Upper lobe of right lung (tissue), 1 donor: ENCODE measurements at regions not wholly inside any gene's neighbourhood (a gene's known extent, or its start where the extent isn't known, plus 50 kb on each side); places are given as distances from the start of the nearest gene placed in this dataset.

Experiments used
- ATAC-seq: fragments of 200-7000 bp; cut with Tn5 transposase; one replicate; pipeline ENCODE4 v1.9.1; 2020; ENCODE audit warnings: mild to moderate bottlenecking, moderate library complexity
- DNase-seq: peaks from one replicate; pipeline ENCODE4 v3.0.0-alpha.2; 2020
- H3K27ac ChIP-seq: fragments of 200-600 bp; one replicate; pipeline ENCODE4 v1.8.0; 2022
- H3K27me3 ChIP-seq: fragments of 200-600 bp; one replicate; pipeline ENCODE4 v1.8.0; 2022; ENCODE audit warnings: mild to moderate bottlenecking
- H3K36me3 ChIP-seq: fragments of 200-600 bp; one replicate; pipeline ENCODE4 v1.8.0; 2022
- H3K4me1 ChIP-seq: fragments of 200-600 bp; one replicate; pipeline ENCODE4 v1.8.0; 2022
- H3K4me3 ChIP-seq: fragments of 200-600 bp; one replicate; pipeline ENCODE4 v1.8.0; 2022; ENCODE audit warnings: mild to moderate bottlenecking
- H3K9me3 ChIP-seq: fragments of 200-600 bp; one replicate; pipeline ENCODE4 v1.8.0; 2022
- intact Hi-C: fragments of 100-400 bp; cut with DNase I; formaldehyde crosslinking; loops from one replicate; pipeline ENCODE4 v1.11.0; 2022
- TF ChIP-seq, protein P1 (sequence below): fragments of 200-600 bp; IDR thresholded peaks from one replicate; pipeline ENCODE4 v1.8.0; 2022; ENCODE audit warnings: antibody characterized with exemption
- donor health status: DM: no; HTN: yes; CAD: no; lungs with severe emphysema.

DNA sequence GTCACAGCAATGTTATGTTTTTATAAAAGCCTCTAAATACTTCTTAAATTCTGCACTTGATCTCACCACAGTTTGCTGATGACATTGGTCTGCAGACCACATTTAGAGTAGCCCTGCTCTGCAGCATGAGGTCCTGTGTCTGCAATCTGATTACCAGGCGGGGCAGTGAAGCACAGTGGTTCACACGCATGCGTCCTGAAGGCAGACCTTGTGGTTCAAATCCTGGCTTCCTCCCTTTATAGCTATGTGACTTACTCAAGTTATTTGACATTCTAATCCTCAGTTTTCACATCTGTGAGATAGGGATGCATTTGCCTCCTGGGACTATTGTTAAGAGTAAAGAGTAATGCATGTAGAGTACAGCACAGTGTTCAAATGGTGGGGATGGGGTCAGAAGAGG is 50.3 kb downstream of the BMAL2 start:
- Histone ChIP-seq H3K9me3 (no peaks in the 10 kb centered on the region), H3K4me3 (no peak overlapping the region), H3K27me3 (no peaks in the 10 kb centered on the region), H3K36me3 (no peaks in the 10 kb centered on the region), H3K27ac (no peak overlapping the region), H3K4me1 (no peaks in the 10 kb centered on the region)
- ATAC-seq = no peak
- intact Hi-C loops = no loop called here
- TF ChIP-seq, protein P1, sequence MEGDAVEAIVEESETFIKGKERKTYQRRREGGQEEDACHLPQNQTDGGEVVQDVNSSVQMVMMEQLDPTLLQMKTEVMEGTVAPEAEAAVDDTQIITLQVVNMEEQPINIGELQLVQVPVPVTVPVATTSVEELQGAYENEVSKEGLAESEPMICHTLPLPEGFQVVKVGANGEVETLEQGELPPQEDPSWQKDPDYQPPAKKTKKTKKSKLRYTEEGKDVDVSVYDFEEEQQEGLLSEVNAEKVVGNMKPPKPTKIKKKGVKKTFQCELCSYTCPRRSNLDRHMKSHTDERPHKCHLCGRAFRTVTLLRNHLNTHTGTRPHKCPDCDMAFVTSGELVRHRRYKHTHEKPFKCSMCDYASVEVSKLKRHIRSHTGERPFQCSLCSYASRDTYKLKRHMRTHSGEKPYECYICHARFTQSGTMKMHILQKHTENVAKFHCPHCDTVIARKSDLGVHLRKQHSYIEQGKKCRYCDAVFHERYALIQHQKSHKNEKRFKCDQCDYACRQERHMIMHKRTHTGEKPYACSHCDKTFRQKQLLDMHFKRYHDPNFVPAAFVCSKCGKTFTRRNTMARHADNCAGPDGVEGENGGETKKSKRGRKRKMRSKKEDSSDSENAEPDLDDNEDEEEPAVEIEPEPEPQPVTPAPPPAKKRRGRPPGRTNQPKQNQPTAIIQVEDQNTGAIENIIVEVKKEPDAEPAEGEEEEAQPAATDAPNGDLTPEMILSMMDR = no peak
- no peak for DNase-seq

DNA sequence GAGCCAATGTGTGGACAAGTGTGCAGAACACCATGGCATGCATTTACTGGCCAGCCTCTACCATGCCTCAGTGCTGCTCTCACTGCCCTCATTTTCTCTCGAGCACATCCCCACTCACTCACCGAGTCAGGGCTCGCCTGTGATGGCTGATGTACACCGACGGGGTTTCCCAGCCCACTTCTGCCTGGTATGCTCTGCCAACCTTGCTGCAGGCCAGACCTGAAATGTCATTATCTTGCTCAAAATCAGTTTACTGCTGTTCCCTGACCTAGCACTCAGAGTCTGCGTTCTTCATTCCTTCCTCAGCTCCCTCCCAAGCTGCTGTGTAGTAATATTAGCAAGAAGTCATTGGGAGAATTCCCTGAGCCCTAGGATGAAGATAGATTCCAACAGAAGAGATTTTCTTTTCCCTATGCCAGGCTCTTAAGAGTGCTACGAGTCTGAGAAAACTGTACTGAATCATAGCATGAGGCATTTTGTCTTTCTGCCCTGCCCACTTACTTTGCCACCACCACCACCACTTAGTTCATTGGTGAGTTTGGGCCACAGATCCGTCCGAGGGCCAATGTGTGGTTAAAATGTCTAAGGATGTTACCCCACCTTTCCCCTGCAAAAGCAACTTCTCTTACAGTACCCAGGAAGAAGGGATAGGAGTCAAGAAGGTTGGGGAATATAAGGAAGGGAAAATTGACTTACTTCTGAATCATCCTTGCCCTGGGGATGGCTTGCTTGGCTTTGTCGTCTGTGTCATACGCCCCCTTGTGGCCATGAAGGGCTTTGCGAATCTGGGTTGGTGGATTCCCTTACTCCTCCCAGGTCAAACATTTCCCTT is 51.0 kb downstream of the BMAL2 start:
- Histone ChIP-seq H3K36me3 (no peaks in the 10 kb centered on the region), H3K9me3 (no peaks in the 10 kb centered on the region), H3K4me1 (no peaks in the 10 kb centered on the region), H3K27ac (no peak overlapping the region), H3K27me3 (no peaks in the 10 kb centered on the region), H3K4me3 (no peak overlapping the region)
- ATAC-seq = peak; percentile 90
- intact Hi-C loops = no loop called here
- DNase-seq = peak; percentile 71
- TF ChIP-seq, protein P1 = peak; percentile 88

DNA sequence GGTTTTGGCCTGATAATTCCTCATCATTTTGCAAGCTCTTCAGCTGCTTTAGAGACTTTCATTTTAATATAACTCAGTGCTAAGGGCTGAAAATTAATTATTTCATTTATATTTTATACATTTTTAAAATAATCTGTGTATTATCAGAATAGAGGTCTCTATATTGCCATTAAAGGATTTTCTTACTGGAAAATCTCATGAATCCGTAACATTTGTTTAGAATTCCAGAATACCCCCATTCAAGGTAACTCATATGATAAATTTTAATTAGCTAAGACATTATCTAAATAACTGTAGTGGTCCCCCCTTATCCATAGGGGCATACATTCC is 51.6 kb downstream of the BMAL2 start:
- ATAC-seq (no peak), DNase-seq (no peak)
- no peaks in the 10 kb centered on the region for H3K36me3 ChIP-seq
- no peaks in the 10 kb centered on the region for H3K27me3 ChIP-seq
- TF ChIP-seq, protein P1 = no peak
- H3K27ac ChIP-seq = no peak overlapping the region
- H3K4me3 ChIP-seq = no peak overlapping the region
- H3K4me1 ChIP-seq = no peaks in the 10 kb centered on the region
- intact Hi-C loops = no loop called here
- no peaks in the 10 kb centered on the region for H3K9me3 ChIP-seq

DNA sequence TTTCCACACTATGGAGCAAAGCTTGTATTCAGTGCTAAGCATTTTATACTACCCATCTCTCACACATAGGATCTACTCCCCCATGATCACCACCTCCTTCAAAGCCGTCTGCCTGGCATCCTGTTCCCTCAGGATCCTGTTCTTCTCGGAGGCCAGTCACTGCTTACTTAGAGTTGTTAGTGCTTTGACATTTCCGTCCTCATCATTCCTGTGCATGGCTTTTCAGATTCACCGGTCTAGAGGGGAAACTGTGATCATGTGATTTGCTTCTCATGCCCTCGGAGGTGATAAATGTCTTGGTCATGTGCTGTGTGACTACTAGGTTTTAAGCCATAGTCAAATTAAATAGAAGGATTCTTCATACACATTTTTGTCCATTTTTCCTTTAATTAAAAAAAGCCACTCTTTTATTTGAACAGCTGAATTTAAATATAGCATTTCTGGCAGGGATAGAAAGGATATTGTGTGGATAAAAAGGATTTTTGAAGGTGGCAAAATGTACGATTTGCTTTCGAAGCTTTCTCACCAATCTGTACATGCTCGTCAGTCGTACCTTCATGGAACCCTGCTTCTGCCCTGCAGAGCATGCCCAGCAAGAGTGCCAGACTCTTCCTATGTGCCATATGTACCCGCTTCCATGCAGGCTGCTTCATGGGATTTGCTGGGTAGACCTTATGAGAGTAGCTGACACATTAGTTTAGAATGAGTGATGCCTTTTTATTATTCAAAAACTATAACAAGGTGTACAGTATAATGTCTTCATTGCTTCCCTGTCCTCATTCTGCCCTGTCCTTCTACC is 53.3 kb downstream of the BMAL2 start:
- H3K9me3 ChIP-seq = no peaks in the 10 kb centered on the region
- intact Hi-C loops = no loop called here
- H3K4me1 ChIP-seq = no peaks in the 10 kb centered on the region
- no peak for ATAC-seq
- TF ChIP-seq, protein P1 = no peak
- no peak overlapping the region for H3K27ac ChIP-seq
- no peak overlapping the region for H3K4me3 ChIP-seq
- H3K36me3 ChIP-seq = no peaks in the 10 kb centered on the region
- DNase-seq = no peak
- H3K27me3 ChIP-seq = no peaks in the 10 kb centered on the region

DNA sequence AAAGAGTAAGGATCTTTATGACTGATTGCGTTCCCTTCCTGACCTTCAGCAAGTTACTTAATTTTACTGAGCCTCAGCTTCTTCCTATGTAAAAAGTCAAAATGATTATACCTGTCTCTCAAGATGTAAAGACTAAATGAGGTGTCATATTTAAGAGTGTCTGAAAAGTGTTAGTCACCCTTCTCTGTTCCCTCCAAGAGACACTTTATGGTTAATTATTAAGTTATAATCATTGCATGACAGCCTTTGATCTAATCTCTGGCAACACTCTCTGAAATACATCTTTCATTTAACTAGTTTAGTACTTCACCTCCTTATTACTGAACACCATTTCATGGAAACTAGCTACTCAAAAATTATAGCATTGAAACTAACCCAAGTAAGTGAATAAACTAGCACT is 54.8 kb downstream of the BMAL2 start:
- H3K27ac ChIP-seq = no peak overlapping the region
- TF ChIP-seq, protein P1 = no peak
- intact Hi-C loops = no loop called here
- ATAC-seq = no peak
- H3K36me3 ChIP-seq = no peaks in the 10 kb centered on the region
- DNase-seq = no peak
- H3K27me3 ChIP-seq = no peaks in the 10 kb centered on the region
- no peaks in the 10 kb centered on the region for H3K9me3 ChIP-seq
- H3K4me1 ChIP-seq = no peaks in the 10 kb centered on the region
- H3K4me3 ChIP-seq = no peak overlapping the region
